ENCODE measurements at regions not wholly inside any gene's neighbourhood (a gene's known extent, or its start where the extent isn't known, plus 50 kb on each side); places are given as distances from the start of the nearest gene placed in this dataset.

DNA sequence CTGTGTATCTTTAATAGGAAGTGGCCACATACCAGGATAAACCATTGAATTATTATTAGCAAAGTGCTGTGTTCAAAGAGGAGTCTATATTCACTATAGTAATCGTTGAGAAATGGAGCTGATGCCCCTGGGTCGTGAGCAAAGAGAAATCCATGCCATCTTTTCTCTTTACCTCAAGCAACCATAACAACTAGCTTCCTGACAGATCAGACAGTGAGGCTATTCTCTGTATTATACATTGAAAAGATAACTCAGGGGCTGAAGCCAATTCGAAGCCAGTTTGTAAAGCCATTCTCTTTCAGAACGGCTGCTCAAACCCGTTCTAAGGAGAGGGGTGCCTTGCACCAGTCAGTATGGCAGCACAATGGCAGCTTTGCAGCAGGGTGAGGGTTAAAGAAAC, 680.6 kb downstream of the SEMA5A start:
- TF ChIP-seq, protein P1, sequence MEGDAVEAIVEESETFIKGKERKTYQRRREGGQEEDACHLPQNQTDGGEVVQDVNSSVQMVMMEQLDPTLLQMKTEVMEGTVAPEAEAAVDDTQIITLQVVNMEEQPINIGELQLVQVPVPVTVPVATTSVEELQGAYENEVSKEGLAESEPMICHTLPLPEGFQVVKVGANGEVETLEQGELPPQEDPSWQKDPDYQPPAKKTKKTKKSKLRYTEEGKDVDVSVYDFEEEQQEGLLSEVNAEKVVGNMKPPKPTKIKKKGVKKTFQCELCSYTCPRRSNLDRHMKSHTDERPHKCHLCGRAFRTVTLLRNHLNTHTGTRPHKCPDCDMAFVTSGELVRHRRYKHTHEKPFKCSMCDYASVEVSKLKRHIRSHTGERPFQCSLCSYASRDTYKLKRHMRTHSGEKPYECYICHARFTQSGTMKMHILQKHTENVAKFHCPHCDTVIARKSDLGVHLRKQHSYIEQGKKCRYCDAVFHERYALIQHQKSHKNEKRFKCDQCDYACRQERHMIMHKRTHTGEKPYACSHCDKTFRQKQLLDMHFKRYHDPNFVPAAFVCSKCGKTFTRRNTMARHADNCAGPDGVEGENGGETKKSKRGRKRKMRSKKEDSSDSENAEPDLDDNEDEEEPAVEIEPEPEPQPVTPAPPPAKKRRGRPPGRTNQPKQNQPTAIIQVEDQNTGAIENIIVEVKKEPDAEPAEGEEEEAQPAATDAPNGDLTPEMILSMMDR (IDR thresholded peaks at IDR 0.05) = no peak
- no peak overlapping the region for H3K27ac ChIP-seq

DNA sequence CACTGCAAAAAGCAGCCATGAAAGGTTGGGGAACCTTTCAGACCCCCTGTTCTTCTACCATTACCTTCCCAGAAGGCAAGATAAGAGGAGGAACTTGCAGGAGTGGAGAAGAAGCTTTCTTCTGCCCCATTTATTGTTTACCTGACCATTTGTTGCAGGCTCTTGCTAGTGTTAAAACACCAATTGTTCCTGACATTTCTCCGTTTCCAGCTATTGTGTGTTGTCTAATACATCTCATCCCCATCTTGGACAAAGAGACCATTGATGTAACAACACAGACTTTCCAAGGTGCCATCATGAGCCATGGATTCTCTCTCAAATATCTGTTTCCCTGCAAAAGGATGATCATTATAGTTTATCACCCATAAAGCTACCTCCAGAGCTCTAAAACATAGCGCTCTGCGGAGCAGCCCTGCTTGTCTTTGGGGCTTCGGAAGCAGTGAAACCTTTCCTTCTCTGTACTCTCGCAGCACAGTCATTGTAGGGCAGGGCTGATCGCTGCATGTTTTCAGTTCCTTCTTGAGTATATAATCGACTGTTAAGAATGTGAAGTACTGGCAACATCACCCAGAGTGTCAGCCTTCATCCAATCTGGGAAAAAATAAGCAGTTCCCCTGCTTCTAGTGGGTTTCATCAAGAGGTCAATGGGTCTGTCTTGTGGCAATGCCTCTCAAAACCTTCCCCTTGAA, 680.0 kb downstream of the SEMA5A start:
- Histone ChIP-seq H3K27ac (no peak overlapping the region), H3K4me3 (no peak overlapping the region)
- no peak for DNase-seq (ENCODE audit: low spot score)
- TF ChIP-seq, protein P1 (IDR thresholded peaks at IDR 0.05) = no peak

More for the DNA sequence above, 680.6 kb downstream of the SEMA5A start:
- DNase-seq (ENCODE audit: low spot score) = no peak
- H3K4me3 ChIP-seq = no peak overlapping the region

DNA sequence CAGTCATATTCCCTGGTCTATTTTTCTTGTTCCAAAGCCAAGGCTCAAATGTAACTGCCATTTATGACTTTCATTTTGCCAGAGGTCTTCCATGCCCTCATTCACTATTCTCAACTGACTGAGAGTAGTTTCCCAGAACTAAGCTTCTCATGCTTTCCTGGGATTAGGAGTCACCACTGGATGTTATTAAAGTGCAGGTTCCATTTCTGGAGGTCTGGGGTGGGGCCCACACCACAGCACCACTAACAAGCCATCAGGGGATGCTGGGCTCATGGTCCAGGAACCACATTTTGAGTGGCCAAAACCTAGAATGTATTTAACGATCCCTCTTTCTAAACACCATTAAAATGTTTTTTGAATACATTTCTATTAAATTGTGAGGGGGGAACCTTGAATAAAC, 677.6 kb downstream of the SEMA5A start:
- no peak for DNase-seq (ENCODE audit: low spot score)
- TF ChIP-seq, protein P1 (IDR thresholded peaks at IDR 0.05) = no peak

DNA sequence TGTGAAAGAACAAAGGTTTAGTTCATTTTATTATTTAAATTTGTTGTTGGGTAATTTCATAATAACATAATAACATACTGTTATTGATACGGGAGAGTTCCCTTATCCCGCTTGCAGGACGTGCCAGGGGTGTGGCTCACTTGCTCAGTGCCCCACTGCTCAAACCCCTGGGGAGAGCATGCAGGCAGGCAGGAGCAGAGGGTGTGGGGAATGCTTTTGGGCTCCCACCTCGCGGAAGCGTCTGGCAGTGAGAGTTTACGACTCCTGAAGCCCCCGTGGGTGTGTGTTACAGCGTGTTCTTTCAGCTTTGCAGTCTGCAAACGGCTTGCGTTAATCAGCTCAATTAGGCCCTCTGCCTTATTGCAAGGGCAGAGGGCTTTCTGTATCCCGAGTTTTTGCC, 675.9 kb downstream of the SEMA5A start:
- TF ChIP-seq, protein P1 (IDR thresholded peaks at IDR 0.05) = no peak
- no peak overlapping the region for H3K4me3 ChIP-seq
- no peak for DNase-seq (ENCODE audit: low spot score)
- no peak overlapping the region for H3K27ac ChIP-seq

More for the DNA sequence above, 677.6 kb downstream of the SEMA5A start:
- no peak overlapping the region for H3K27ac ChIP-seq
- no peak overlapping the region for H3K4me3 ChIP-seq

- TF ChIP-seq, protein P1 (IDR thresholded peaks at IDR 0.05) = no peak
- Histone ChIP-seq H3K4me3 (no peak overlapping the region), H3K27ac (no peak overlapping the region)
- DNase-seq (ENCODE audit: low spot score) = no peak
These were observed 675.4 kb downstream of the SEMA5A start for GRCh38 chr5:8870349-8870958.

DNA sequence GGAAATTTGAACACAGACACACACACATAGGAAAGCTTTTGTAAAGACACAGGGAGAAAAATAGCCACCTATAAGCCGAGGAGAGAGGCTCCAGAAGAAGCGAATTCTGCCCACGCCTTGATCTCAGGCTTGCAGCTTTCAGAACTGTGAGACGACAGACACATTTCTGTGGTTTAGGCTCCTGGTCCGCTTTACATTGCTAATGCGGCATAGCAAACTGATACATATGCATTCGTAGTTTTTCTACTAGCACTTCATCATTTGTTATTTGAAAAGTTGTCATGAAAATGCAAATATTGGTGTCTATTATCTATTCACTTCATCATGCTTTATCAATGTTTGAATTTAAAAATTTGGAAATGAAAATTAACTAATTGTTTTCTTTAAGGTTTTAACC, 674.9 kb downstream of the SEMA5A start:
- no peak overlapping the region for H3K27ac ChIP-seq
- DNase-seq (ENCODE audit: low spot score) = no peak
- TF ChIP-seq, protein P1 (IDR thresholded peaks at IDR 0.05) = no peak

DNA sequence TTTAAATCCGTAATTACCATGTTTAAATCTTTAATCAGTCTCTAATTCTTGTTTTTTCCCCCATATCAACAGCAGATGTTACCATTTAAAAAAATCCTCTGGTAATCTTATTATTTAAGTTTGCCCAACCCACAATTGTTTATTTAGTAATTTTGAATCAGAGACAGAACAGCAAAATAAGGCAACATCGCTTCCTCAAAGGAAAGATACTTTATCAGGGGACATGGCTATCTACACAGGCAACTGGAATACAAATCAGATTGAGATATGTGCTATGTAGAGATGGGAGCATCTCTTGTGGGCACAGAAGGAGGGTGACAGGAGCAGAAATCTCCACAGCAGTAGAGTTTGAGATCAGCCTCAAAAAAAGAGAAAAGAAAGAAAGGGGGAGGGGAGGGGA, 674.4 kb downstream of the SEMA5A start:
- DNase-seq (ENCODE audit: low spot score) = no peak
- H3K27ac ChIP-seq = no peak overlapping the region
- TF ChIP-seq, protein P1 (IDR thresholded peaks at IDR 0.05) = no peak
- H3K4me3 ChIP-seq = no peak overlapping the region

More for the DNA sequence above, 674.9 kb downstream of the SEMA5A start:
- H3K4me3 ChIP-seq = no peak overlapping the region
